HG02981 (cell line): ENCODE measurements at regions not wholly inside any gene's neighbourhood (a gene's known extent, or its start where the extent isn't known, plus 50 kb on each side); places are given as distances from the start of the nearest gene placed in this dataset.

Experiments
- ATAC-seq: cut with Tn5 transposase; IDR thresholded peaks from one replicate; pipeline ENCODE4 v1.9.1; 2021; ENCODE audit warnings: mild to moderate bottlenecking, moderate library complexity; ENCODE audit not compliant: unreplicated experiment

DNA sequence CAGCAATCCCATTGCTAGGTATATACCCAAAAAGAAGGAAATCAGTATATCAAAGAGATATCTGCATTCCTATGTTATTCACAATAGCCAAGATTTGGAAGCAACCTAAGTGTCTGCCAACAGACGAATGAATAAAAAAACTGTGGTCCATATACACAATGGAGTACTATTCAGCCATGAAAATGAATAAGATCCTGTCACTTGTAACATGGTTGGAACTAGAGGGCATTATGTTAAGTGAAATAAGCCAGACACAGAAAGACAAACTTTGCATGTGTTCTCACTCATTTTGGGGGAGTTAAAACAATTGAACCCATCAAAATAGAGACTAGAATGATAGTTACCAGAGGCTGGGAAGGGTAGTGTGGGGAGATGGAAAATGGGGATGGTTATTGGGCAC is 323.5 kb upstream of the NFE2L3 start:
- no peak for ATAC-seq

- no peak for ATAC-seq
Observed at GRCh38 chr7:25829663-25830062, 322.3 kb upstream of the NFE2L3 start.

- no peak for ATAC-seq
Observed at GRCh38 chr7:25830215-25830614, 321.8 kb upstream of the NFE2L3 start.

GRCh38 chr7:25831062-25831691 is 320.8 kb upstream of the NFE2L3 start:
- ATAC-seq: no peak

GRCh38 chr7:25831831-25832411 is 320.1 kb upstream of the NFE2L3 start:
- ATAC-seq: no peak

- no peak for ATAC-seq
Observed at GRCh38 chr7:25832456-25832855, 319.5 kb upstream of the NFE2L3 start.

- no peak for ATAC-seq
Observed at GRCh38 chr7:25832929-25833328, 319.1 kb upstream of the NFE2L3 start.

- no peak for ATAC-seq
Observed at GRCh38 chr7:25834050-25834449, 317.9 kb upstream of the NFE2L3 start.

- ATAC-seq: no peak
Observed at GRCh38 chr7:25835197-25835596, 316.8 kb upstream of the NFE2L3 start.

- ATAC-seq: no peak
Observed at GRCh38 chr7:25839084-25839769, 312.8 kb upstream of the NFE2L3 start.

DNA sequence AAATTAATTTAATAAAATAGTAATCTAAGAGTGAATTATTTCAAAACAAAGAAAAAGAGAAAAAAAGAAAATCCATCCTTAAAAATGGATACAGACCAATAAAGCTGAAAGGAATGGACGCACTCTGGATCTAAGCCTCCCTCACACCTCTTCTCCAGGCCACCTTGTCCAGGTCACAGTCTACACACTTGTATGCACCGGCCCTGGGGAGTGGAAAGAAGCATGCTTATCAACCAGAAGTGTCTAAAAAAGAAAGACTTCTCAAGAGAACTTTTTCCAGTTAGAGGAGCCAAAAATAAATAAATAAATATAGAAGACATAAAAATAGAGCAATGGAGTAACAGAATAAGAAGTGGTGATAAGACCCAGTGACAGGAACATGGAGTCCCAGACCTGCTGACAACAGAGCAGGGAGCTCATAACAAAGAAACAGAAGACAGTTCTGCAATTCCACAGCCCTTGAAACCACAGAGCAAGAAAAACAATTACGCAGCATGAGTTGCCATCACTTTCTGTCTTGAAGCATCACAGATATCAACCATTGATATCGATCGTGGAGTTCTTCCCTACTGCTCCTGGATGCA is 311.7 kb upstream of the NFE2L3 start:
- ATAC-seq: no peak

- ATAC-seq: no peak
Observed at GRCh38 chr7:25841575-25841974, 310.4 kb upstream of the NFE2L3 start.

GRCh38 chr7:25842201-25842733 is 309.7 kb upstream of the NFE2L3 start:
- no peak for ATAC-seq

GRCh38 chr7:25843467-25843866 is 308.5 kb upstream of the NFE2L3 start:
- no peak for ATAC-seq

DNA sequence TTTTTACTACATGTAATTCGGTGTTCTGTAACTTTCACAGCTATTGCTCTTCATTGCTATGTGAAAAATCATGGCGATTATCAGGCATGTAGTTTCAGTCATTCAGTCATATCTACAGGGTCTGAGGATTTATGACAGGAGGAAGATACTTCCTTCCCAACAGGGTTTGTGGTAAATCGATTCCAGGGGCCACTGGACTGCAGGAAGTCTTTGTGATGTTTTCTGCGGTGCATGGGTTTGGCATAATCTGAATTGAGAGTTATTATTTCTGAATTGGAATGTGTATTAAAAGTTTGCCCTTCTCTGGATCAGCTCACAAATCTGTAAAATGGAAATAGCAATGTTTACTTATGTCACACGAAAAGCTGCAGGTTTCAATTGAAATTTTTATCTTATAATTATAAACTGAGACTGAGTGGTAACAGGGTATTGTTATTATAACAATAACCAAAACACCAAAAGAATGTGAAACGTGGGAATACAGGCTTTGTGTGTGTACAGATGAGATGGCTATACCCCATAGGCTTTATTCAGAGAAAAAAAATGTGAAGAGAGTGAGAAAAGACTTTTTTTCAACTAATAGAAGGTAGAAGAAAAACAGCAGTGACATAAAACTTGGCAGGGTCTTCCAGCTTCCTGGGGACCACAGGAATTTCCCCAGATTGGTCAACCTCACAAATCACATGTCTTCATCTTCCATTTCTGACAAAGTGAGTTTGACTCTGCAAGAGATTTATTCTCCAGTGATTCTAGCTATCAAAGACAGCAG is 307.7 kb upstream of the NFE2L3 start:
- ATAC-seq: no peak

DNA sequence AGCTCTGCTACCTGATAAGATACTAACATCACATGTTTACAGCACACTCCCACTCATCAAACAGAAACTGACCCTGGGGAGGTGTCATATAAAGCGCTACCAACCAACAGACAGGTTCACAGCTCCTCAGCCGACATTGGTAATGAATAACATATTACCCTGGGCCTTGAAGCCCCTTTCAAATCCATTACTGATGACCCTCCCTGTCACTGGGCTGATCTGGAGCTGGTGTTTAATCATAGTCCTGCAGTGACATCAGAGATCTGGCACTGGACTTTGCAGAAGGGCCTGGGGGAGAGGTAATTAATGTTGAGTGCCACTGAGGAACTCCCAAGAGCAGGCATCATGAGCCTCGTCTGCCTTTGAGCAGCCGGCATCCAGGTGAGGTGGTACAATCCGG is 306.5 kb upstream of the NFE2L3 start:
- no peak for ATAC-seq

DNA sequence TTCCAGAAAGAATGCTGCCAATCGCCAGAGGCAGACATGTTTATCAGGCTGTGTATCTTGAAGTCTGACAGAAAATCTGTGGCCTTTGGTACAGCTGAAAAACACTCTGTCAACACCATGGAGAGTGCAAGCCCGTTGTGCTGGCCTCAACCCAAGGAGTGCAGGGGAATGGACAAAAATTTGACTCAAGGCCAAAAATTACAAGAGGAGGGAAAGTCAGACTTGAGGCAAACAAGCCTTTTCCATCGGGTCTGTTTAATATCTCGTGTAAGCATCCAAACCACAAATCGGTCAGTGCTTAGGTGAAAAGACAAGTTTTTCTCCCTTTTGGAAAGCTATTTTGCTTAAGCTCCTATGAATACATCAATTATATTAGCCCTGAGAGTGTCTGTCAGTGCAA is 305.3 kb upstream of the NFE2L3 start:
- ATAC-seq: no peak

DNA sequence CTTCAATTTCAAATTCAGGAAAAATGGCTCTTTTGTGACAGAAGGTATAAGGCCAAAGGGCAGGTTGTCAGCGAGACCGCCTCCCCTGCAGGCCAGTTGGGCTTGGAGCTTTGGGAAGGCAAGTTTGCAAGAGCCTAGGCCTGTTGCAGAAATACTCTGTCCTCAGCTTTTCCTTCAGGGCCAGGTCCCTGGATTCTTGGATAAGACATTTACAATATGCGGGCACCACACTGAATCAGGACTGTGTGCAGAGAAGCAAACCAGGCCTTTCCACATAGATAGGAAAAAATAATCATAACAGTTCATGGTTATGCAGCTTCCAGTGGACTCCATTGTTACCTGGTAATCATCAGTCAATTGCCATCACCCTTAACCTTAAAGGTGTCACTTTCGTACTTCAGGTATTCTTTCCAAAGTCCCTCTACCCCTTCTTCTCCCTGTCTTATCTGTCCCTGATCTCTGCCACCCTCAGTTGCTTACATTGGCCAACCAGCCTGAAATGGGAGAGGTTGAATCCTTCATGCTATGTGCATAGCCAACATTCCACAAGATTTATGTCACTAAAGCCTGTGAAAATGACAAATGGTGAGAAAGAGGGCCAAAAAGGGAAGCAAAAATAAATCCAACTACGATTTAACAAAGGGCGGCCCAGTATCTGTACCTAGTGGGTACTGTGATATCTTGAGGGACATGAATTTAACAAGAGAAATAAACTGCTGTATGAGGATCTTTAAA is 304.5 kb upstream of the NFE2L3 start:
- no peak for ATAC-seq

- no peak for ATAC-seq
Observed at GRCh38 chr7:25849500-25850184, 302.4 kb upstream of the NFE2L3 start.

DNA sequence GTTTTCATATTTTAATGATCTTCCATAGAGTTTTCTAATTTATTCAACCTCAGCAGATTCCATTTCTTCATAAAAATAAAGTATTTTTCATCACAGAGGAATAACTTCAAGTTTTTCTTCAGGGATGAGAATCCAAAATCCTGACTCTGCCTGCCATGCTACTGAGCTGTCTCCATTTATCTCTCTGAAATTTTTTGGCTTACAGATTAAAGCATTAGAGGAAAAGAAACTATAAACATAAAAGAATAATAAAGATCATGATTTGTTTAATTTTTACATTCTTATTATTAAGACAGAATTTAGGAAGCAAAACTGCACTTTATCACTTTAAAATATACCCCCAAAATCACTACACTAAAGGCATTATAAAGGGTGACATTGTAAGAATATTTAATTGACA is 301.8 kb upstream of the NFE2L3 start:
- no peak for ATAC-seq
